Fibroblast of skin of right biceps (primary cell): ENCODE measurements at regions not wholly inside any gene's neighbourhood (a gene's known extent, or its start where the extent isn't known, plus 50 kb on each side); places are given as distances from the start of the nearest gene placed in this dataset.

Experiments used
- DNase-seq: peaks from one replicate; pipeline ENCODE4 v3.0.0-alpha.2; 2013

DNA sequence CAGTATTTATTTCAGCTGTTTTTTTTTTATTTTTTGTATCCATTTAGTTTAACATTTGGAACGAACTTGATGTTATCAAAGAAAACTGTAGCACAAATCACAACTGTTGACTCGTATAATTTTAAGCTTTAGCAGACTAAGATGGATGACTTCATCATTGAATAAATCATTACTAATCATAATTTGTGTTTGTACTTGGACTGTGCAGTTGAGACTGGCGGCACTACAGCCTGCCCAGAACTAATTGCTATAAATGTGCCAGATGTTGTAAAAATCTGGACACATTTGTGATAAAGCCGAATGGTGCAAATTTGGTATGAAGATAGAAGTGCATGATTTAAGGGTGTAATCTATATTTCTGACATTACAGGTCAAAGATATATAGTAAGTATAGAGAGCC lies 897.7 kb upstream of the CDH8 start:
- no peak for DNase-seq

DNA sequence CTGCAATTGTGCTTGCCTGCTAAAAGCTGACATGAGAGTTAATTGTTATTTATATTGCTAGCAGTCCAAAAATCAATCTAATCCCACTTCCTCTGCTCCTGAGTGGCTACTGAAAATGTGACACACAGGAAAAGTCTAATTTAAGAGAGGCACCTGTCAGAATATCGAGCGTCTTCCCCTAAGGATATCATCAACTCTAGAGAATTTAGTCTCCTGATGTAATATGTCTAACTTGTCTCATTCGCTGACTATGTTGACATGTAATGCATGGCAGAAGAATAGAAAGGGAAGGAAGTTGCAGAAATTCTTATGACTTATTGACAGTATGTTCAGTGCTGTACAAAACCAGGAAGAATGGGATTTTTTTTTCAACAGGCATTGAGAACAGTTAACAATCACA lies 893.4 kb upstream of the CDH8 start:
- no peak for DNase-seq

DNA sequence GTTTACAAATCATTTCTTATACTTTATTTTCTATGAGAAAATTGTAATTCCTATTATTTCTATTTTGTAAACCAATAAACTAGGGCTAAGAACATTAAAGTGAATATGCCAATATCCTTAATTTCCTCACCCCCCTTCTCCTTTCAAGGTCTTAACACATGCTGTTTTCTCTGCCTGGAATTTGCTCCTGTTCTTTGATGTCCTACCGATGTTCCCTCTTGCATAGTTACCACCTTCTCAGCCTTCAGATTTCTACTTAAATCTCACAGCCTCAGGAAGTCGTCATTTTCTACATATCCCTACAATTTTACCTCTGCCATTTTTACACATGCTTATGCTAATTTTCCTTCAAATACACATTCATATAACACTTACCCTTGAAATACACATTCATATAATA lies 890.9 kb upstream of the CDH8 start:
- no peak for DNase-seq

DNA sequence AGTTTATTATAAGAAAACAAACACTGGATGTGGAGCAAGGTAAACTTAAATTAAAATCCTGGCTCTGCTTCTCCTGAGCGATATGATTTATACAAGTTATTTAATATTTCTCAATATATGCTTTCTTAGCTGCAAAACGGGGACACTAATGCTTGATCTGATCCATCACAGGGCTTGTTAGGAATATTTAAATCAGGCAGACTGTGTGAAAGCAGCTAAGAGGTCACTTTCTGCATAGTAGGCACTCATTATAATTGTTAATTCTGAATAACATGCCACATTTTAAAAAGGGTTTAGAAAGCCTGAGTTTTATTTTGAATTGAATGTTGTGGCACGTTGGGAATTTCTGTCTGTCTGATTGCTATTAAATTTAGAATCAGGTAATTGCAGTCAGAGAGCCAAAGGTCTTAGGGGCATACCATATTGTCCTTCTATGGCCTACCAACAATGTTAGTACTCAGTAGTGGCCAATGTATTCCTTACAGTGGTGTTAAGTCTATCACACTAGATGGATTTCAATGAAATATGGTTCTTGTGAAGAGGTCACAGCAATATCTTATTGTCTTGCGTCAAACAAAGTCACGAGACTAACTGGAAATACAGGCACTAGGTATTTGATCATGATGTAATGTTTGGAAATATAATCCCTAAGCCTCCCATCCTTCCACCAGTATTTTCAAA lies 890.0 kb upstream of the CDH8 start:
- DNase-seq: no peak

DNA sequence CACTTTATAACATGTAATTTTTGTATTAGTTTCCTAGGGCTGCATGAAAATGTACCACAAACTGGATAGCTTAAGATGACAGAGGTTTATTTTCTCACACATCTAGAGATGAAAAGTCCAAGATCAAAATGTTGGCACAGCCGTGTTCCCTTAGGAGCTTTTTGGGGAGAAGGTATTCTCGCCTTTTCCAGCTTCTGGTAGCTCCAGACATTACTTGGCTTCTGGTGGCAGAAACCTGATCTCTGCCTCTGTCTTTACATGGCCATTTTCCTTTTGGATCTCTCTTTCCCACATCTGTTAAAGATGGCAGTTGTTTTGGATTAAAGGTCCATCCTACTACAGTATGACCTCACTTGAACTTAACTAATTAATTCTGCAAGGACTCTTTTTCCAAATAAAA lies 885.7 kb upstream of the CDH8 start:
- no peak for DNase-seq

DNA sequence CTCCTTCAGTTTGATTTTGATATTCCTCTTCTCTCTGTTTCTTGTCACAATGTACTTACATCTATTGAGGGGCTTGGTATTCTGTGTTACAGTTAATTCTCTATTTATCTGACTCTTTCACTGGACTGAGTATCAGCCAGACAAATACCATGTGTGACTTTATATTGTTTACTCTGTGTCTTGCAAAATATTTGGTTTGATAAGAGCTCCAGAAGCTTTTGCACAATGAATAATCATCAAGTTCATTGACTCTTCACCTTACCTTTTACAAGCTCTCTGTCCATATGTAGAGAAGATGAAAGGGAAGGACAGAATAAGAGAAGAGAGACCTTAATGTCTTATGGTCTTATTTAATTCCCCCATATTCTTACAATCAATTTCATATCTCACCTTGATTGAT lies 877.7 kb upstream of the CDH8 start:
- no peak for DNase-seq

DNA sequence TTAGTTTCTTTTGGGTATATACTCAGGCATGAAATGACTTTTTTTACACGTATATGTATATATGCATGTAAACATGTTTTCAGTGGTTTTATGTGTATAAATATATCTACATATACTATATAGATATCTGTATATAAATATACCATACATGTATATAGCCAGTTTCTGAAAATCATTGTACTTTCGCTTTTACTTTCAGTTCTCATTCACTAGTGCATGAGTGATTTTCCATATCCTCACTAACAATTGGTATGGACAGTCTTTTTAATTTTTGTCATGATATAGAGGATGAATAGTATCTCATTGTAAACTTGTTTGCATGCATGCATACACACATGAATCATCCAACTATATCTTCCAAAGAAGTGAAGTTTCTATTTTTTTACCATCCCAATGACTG lies 877.1 kb upstream of the CDH8 start:
- no peak for DNase-seq

DNA sequence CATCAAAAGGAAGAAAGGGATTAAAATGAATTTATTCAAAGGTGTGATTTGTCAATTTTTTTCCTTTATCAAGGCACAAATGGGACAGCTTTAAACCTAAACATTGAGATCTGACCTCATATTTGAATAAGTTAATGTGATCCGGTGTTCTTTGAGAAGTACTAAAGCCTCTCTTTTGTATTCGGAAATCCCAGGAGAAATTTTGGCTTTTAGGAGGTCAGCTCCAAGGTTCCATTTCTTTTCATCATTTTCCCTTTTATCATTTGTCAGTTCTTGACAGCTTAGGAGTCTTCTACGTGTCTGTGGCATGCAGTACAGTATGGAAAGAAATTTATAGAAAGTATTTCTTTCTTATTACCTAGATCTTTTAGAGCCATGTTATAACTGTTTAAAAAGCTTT lies 873.4 kb upstream of the CDH8 start:
- DNase-seq: no peak

DNA sequence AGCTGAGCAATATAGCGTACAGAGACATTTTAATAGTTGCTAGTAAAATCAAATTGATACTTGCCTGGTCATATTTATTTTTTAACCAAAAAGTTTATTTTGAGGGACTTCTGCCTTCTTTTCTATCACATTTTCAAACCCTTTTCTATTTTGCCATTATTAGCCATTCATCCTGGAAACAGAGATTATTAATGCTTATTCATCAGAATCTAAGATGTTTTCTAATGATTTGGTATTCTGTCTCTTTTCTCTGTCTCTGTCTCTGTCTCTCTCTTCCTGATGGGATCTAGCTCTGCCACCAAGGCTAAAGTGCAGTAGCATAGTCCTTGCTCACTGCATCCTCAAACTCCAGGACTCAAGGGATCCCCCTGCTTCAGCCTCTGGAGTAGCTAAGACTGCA lies 871.3 kb upstream of the CDH8 start:
- no peak for DNase-seq

DNA sequence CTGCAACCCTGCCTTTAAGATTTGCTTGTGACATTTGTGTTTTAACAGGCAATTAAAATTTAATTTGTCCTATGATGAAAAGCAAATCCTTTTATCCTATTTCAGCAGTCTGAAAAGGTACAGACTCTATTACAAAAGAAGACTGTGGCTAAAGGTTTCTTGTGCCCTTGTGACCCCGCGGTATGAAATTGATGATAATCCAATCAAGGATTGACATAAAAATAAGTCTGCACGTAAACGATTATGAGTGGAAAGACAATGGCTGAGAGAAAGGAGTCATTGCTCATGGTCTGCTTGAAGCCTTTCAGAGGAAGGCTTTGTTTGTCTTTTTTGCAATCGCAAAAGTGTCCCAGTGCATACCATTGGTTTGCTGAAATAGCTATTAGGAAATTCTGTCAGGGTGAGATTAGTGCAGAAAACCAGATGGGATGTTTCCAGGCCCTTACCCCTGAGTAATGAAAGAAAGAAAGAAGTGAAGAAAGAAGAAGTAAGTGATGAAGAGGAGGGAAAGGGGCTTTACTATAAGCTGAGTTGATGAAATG lies 867.8 kb upstream of the CDH8 start:
- no peak for DNase-seq

DNA sequence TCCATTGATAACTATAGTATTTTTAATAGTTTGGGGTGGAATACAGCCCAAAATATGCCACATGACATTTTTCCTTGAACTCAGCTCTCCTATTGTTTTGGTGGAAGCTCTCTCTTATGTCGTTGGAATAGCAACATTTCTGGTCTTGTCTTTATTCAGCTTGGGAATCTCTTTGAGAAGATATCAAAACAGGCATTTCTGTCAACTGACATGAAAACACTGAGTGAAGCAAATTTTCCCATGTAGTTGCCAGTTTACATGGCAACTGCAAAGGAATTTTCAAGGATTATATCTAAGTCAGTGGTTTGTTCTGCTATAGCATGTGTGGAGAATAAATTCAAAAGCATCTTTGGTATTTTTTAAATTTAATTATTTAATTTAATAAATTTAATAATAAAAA lies 863.5 kb upstream of the CDH8 start:
- DNase-seq: no peak

DNA sequence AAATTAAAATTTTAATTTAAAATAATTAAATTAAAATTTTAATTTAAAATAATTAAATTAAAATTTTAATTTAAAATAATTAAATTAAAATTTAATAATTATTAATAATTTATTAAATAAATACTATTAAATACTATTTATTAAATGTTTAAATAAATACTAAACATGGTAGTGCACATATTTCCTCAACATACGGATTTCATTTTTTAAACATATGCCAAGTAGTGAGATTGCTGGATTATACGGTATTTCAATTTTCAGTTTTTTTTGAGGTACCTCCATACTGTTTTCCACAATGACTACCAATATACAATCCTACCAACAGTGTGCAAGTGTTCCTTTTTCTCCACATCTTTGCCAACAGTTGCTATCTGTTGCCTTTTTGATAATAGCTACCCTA lies 852.9 kb upstream of the CDH8 start:
- DNase-seq: no peak

DNA sequence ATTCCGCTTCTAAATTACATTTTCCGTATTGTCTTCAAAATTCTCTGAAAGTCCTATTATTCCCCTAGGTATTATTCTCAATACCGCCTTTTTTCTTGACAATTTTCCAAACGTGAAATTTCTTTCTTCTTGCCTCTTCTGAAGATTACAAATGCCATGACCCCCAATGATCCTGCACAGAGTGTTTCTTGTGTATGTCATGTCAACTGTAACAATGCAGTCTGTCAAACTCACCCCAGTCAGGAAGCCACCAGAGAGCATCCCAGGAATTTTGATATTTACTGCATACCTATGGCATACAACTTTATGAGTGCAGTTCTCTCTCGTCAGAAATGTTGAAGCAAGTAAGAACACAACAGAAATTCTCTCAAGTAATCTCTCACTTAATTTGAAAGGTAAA lies 847.3 kb upstream of the CDH8 start:
- no peak for DNase-seq

DNA sequence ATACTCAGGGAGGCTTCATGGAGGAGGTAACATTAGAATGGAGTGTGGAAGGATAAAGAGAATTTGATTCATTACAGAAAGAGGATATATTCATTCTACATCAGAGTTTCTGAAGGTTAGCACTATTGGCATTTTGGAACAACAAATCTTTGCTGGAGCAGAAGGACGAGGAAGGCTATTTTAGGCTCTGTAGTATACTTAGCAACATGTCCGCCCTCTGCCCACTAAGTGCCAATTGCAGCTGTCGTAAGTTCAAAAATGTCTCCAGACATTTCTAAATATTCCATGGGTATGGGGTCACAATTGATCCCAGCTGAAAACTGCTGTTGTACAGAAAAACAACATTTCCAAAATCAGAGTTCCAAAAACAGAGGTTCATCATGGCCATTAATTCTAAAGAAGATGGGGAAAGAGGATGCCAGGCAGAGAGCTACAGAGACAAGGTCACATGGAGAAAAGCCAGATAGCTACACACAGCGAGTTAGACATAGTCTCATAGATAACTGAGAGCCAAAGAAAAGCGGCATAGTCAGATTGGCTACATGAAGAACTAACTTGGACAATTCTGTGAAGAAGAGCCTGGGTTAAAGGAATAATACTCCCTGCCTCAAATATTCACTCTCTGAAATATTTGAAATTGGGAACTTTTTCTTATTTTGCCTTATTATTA lies 846.4 kb upstream of the CDH8 start:
- no peak for DNase-seq

DNA sequence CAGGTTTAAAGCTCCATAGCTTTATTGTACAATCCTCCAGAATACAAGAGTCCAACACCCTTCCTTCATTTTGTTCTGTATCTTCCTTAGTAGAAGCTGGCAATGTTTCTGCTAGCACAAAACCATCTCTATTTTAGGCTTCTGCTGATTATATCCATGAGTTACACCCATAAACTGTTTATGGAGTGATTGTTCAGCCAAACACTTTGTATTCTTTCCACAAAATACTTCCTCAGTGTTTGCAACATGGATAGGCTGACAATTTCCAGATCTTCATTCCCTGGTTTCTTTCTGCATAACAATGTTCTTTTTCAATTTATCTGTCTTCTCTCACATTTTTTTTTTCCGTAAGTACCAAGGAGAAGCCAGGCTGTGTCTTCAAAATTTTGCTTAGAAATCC lies 839.9 kb upstream of the CDH8 start:
- no peak for DNase-seq

DNA sequence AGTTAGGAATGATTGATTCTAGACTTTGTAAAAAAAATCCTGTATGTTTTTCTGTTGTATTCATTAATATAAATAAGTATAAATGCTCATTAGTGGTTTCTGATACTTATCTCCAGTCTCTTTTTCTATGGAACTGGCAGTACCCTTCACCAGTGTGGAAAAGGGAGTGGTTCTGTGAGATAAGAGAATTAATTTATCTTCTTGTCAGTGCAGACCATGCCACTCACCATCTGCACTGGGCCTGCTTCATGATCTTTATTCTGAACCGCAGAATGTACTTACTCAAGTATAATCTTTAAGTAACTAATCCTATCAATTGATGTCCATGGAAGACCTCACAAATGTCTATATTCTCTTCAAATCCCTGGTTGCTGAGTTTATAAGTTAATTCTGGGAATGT lies 836.1 kb upstream of the CDH8 start:
- DNase-seq: no peak

DNA sequence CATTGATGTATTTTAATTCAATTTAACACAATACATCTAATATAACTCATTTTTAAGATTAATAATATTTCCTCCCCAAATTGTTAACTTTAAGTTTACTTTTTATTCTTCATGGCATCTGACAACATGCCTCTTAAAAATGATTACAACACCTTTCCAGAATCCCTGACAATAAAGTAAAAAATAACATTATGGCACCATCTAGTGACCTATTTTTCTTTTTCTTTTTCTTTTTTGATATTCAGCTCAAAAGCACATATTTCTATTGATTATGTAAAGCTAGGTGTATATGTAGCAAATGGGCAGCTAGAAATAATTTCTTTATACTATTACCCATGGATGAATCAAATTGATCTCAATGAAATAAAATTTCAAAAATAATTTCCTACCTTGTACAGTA lies 834.3 kb upstream of the CDH8 start:
- DNase-seq: peak; percentile 3

DNA sequence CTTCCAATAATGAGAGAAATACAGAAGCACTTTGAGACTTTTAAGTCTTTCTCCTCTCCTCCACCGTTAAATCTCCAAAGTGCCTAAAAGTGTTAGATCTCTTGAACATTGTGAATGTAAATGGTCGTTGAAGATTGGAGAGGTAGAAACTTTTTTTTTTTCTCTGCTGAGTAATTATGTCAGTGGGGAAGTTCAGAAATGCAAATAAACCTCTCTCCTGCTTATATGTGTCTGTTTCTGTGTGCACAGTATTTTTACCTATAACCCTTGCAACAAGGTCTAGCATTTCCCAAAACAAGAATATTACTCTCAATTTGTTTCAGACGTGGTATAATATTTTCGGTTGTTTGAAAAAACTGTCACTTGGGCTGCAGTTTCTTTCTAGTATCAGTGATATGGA lies 833.6 kb upstream of the CDH8 start:
- no peak for DNase-seq

DNA sequence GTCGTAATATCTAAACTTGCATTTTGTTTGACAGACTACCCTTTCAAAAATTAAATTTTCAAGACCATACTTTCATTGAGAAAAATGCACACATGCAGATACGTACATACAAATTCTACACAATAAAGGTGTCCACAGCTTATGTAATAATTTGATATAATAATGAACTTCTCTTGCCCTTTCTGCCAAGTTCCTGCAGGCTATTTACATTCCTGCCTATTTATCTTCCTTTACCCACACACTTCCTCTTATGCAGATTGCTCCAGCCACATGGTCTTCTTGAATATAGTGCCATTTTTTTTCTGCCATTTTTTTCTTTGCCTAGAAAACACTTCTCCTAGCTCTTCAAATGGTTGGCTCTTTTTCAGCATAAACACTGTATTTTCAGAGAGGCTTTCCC lies 826.9 kb upstream of the CDH8 start:
- no peak for DNase-seq

DNA sequence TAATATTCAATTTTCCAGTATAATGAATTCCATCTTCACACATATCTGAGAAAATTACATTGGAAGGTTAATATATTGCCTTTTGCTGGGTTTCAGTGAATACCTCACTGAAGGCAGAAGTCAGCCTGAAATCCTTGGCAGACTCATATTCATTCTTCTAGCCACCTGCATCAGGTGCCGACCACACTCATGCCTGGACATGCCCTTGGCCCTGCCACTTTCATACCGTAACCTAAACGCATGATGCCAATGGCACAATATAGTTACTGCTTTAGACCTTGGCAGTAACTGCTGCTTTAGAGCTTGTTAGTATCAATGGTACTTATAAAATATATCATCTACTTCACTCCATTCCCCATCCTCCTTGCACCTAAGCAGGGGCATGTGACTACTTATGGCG lies 817.6 kb upstream of the CDH8 start:
- DNase-seq: no peak

DNA sequence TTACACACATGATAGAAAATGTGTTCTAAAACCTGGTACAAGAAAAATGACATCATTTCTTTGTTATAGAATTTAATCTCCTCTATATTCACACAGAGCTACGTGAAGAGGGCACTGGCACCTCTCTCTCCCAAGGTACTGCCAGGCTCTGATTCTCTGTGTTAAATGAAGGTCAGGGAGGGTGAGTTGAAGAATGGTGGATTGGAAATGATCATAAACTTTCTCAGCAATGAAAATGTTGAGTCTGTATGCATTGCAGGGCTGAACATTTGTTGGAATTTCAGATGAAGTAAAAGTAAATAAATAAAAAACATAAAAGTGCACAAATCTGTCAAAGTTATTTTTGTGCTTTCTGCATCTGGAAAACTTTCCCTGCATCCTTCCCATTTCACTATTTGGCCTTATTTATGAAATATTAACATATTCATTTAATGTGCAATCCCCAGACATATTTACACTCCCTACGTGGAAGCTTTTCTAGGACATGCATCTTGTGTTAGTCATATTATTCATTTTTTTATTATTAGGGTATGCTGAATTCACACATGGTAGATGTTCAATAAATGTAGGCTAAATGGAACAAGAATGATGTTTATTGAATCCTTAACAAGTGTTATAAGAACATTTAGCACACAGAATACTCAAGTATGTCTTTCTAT lies 810.3 kb upstream of the CDH8 start:
- no peak for DNase-seq

DNA sequence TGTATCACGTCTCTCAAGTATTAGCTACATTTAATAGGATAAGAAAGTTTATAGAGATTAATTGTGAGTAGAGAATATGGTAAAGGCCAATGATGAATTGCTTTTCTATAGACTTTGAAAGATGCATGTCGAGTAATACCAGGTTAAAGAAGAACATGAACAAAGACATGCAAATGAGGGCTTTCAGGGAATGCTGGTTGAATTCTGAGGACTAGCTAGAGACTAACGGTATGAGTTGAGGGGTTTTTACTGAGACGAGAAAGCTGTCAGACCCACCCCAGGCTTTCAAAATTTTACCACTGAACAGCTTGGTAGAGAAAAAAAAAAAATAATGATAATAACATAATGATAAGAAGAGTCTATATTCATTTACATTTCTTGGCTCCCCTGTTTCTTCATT lies 796.0 kb upstream of the CDH8 start:
- no peak for DNase-seq

DNA sequence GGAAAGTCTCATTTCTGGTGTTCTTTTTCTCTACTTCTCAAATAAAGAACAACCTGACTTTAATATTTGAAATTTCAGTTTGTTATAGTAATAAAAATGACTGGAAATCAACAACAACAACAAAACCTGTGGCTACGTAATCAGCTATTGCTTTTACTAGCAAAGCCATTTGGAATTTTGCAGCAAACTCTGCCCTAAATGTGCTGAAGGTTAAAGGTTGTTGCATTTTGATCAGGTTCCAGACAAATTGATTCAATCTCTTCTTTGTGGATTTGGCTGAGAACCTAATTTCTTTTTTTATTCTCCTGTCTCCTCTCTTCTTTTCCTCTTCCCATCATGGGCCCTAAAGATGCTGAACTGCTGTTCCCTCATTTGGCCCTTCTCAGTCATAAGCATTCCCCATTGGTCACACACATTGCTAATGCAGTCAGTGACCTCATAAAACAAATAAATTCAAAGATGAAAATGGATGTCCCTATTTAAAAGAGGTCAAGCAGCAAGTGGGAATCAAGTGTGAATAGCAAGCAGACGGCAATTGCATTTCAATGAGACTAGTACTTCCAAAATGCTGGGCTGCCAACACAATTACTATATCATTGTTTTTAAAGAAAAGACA lies 795.1 kb upstream of the CDH8 start:
- DNase-seq: no peak

DNA sequence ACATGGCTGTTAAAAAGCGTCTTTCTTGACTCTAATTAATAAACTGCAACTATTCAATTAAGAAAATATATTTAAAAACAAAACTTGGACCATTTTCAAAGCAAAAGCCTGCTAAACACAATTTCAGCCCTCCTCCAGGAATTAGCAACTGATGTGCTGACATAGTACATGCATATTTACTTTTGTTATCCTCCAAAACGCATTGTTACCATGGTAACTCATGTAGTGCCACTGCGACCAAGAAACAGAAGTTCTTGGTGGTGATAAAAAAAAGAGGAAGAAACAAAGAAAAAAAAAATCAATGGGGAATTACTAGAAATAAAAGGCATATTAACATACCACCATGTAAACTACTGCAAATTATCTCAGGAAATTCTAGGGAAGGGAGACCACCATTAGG lies 793.4 kb upstream of the CDH8 start:
- no peak for DNase-seq
